ENCODE measurements at regions not wholly inside any gene's neighbourhood (a gene's known extent, or its start where the extent isn't known, plus 50 kb on each side); places are given as distances from the start of the nearest gene placed in this dataset.

GRCh38 chr15:69600556-69601085 lies 148.0 kb downstream of the RPLP1 start:
- no peak overlapping the region for H3K4me3 Mint-ChIP-seq
- DNase-seq (ENCODE audit: low spot score) = no peak

GRCh38 chr15:69601711-69602504 lies 149.3 kb downstream of the RPLP1 start:
- DNase-seq (ENCODE audit: low spot score) = no peak
- peaks cover 7% of the 10 kb centered on the region for H3K4me1 Mint-ChIP-seq (ENCODE audit: low read depth)
- no peaks in the 10 kb centered on the region for H3K36me3 Mint-ChIP-seq (ENCODE audit: low read depth)
- H3K27ac Mint-ChIP-seq = no peak overlapping the region
- H3K9me3 Mint-ChIP-seq = no peaks in the 10 kb centered on the region
- no peak overlapping the region for H3K4me3 Mint-ChIP-seq
- H3K27me3 Mint-ChIP-seq (ENCODE audit: low read depth) = peaks cover 20% of the 10 kb centered on the region

More at GRCh38 chr15:69600556-69601085, 148.0 kb downstream of the RPLP1 start:
- Mint-ChIP-seq H3K36me3 (ENCODE audit: low read depth) (no peaks in the 10 kb centered on the region), H3K27me3 (ENCODE audit: low read depth) (peaks cover 26% of the 10 kb centered on the region), H3K27ac (no peak overlapping the region), H3K4me1 (ENCODE audit: low read depth) (no peaks in the 10 kb centered on the region), H3K9me3 (no peaks in the 10 kb centered on the region)

GRCh38 chr15:69602921-69603320 lies 150.3 kb downstream of the RPLP1 start:
- Mint-ChIP-seq H3K4me1 (ENCODE audit: low read depth) (peaks cover 7% of the 10 kb centered on the region), H3K9me3 (no peaks in the 10 kb centered on the region), H3K27me3 (ENCODE audit: low read depth) (peaks cover 17% of the 10 kb centered on the region), H3K4me3 (no peak overlapping the region), H3K36me3 (ENCODE audit: low read depth) (no peaks in the 10 kb centered on the region), H3K27ac (no peak overlapping the region)
- no peak for DNase-seq (ENCODE audit: low spot score)

GRCh38 chr15:69603369-69604071 lies 150.9 kb downstream of the RPLP1 start:
- H3K36me3 Mint-ChIP-seq (ENCODE audit: low read depth) = no peaks in the 10 kb centered on the region
- peaks cover 13% of the 10 kb centered on the region for H3K27me3 Mint-ChIP-seq (ENCODE audit: low read depth)
- no peak overlapping the region for H3K4me3 Mint-ChIP-seq
- no peaks in the 10 kb centered on the region for H3K9me3 Mint-ChIP-seq
- peaks cover 7% of the 10 kb centered on the region for H3K4me1 Mint-ChIP-seq (ENCODE audit: low read depth)
- no peak overlapping the region for H3K27ac Mint-ChIP-seq
- no peak for DNase-seq (ENCODE audit: low spot score)

GRCh38 chr15:69604072-69604411 lies 151.4 kb downstream of the RPLP1 start:
- DNase-seq (ENCODE audit: low spot score) = no peak
- Mint-ChIP-seq H3K27ac (no peak overlapping the region), H3K4me1 (ENCODE audit: low read depth) (peaks cover 7% of the 10 kb centered on the region), H3K9me3 (no peaks in the 10 kb centered on the region), H3K36me3 (ENCODE audit: low read depth) (no peaks in the 10 kb centered on the region), H3K27me3 (ENCODE audit: low read depth) (peaks cover 8% of the 10 kb centered on the region), H3K4me3 (no peak overlapping the region)

- peaks cover 7% of the 10 kb centered on the region for H3K4me1 Mint-ChIP-seq (ENCODE audit: low read depth)
- H3K27ac Mint-ChIP-seq = no peak overlapping the region
- no peak for DNase-seq (ENCODE audit: low spot score)
- no peaks in the 10 kb centered on the region for H3K9me3 Mint-ChIP-seq
- H3K36me3 Mint-ChIP-seq (ENCODE audit: low read depth) = no peaks in the 10 kb centered on the region
- no peak overlapping the region for H3K4me3 Mint-ChIP-seq
- peaks cover 4% of the 10 kb centered on the region for H3K27me3 Mint-ChIP-seq (ENCODE audit: low read depth)
These were observed 153.5 kb downstream of the RPLP1 start for GRCh38 chr15:69606144-69606543.

- no peak for DNase-seq (ENCODE audit: low spot score)
These were observed 154.4 kb downstream of the RPLP1 start for GRCh38 chr15:69606921-69607500.

GRCh38 chr15:69608661-69609060 lies 156.0 kb downstream of the RPLP1 start:
- H3K27me3 Mint-ChIP-seq (ENCODE audit: low read depth) = no peaks in the 10 kb centered on the region
- no peak for DNase-seq (ENCODE audit: low spot score)
- peaks cover 7% of the 10 kb centered on the region for H3K4me1 Mint-ChIP-seq (ENCODE audit: low read depth)
- no peaks in the 10 kb centered on the region for H3K9me3 Mint-ChIP-seq
- no peak overlapping the region for H3K4me3 Mint-ChIP-seq
- no peaks in the 10 kb centered on the region for H3K36me3 Mint-ChIP-seq (ENCODE audit: low read depth)
- H3K27ac Mint-ChIP-seq = no peak overlapping the region

More at GRCh38 chr15:69606921-69607500, 154.4 kb downstream of the RPLP1 start:
- Mint-ChIP-seq H3K9me3 (no peaks in the 10 kb centered on the region), H3K27ac (no peak overlapping the region), H3K27me3 (ENCODE audit: low read depth) (peaks cover 4% of the 10 kb centered on the region), H3K4me3 (no peak overlapping the region), H3K4me1 (ENCODE audit: low read depth) (peaks cover 7% of the 10 kb centered on the region), H3K36me3 (ENCODE audit: low read depth) (no peaks in the 10 kb centered on the region)

GRCh38 chr15:69609176-69609575 lies 156.6 kb downstream of the RPLP1 start:
- Mint-ChIP-seq H3K27me3 (ENCODE audit: low read depth) (peaks cover 2% of the 10 kb centered on the region), H3K27ac (no peak overlapping the region), H3K4me1 (ENCODE audit: low read depth) (peaks cover 7% of the 10 kb centered on the region), H3K9me3 (no peaks in the 10 kb centered on the region), H3K36me3 (ENCODE audit: low read depth) (no peaks in the 10 kb centered on the region), H3K4me3 (no peak overlapping the region)
- DNase-seq (ENCODE audit: low spot score) = no peak

GRCh38 chr15:69609776-69610175 lies 157.2 kb downstream of the RPLP1 start:
- Mint-ChIP-seq H3K36me3 (ENCODE audit: low read depth) (no peaks in the 10 kb centered on the region), H3K27ac (no peak overlapping the region), H3K27me3 (ENCODE audit: low read depth) (peaks cover 6% of the 10 kb centered on the region), H3K9me3 (no peaks in the 10 kb centered on the region), H3K4me1 (ENCODE audit: low read depth) (peaks cover 7% of the 10 kb centered on the region), H3K4me3 (no peak overlapping the region)
- DNase-seq (ENCODE audit: low spot score) = no peak

GRCh38 chr15:69610277-69610676 lies 157.7 kb downstream of the RPLP1 start:
- H3K4me3 Mint-ChIP-seq = no peak overlapping the region
- H3K9me3 Mint-ChIP-seq = no peaks in the 10 kb centered on the region
- H3K36me3 Mint-ChIP-seq (ENCODE audit: low read depth) = no peaks in the 10 kb centered on the region
- H3K4me1 Mint-ChIP-seq (ENCODE audit: low read depth) = peaks cover 7% of the 10 kb centered on the region
- H3K27ac Mint-ChIP-seq = no peak overlapping the region
- peaks cover 6% of the 10 kb centered on the region for H3K27me3 Mint-ChIP-seq (ENCODE audit: low read depth)
- DNase-seq (ENCODE audit: low spot score) = no peak

GRCh38 chr15:69610858-69611257 lies 158.2 kb downstream of the RPLP1 start:
- Mint-ChIP-seq H3K4me3 (no peak overlapping the region), H3K4me1 (ENCODE audit: low read depth) (peaks cover 5% of the 10 kb centered on the region), H3K27me3 (ENCODE audit: low read depth) (peaks cover 6% of the 10 kb centered on the region), H3K36me3 (ENCODE audit: low read depth) (no peaks in the 10 kb centered on the region), H3K27ac (no peak overlapping the region), H3K9me3 (no peaks in the 10 kb centered on the region)
- DNase-seq (ENCODE audit: low spot score) = no peak

- H3K27me3 Mint-ChIP-seq (ENCODE audit: low read depth) = peaks cover 6% of the 10 kb centered on the region
- no peak overlapping the region for H3K4me3 Mint-ChIP-seq
- no peaks in the 10 kb centered on the region for H3K4me1 Mint-ChIP-seq (ENCODE audit: low read depth)
- no peak for DNase-seq (ENCODE audit: low spot score)
- H3K27ac Mint-ChIP-seq = no peak overlapping the region
- H3K9me3 Mint-ChIP-seq = no peaks in the 10 kb centered on the region
- no peaks in the 10 kb centered on the region for H3K36me3 Mint-ChIP-seq (ENCODE audit: low read depth)
These were observed 159.5 kb downstream of the RPLP1 start for GRCh38 chr15:69612112-69612511.

- peaks cover 8% of the 10 kb centered on the region for H3K27me3 Mint-ChIP-seq (ENCODE audit: low read depth)
- no peak overlapping the region for H3K4me3 Mint-ChIP-seq
- DNase-seq (ENCODE audit: low spot score) = no peak
- no peaks in the 10 kb centered on the region for H3K4me1 Mint-ChIP-seq (ENCODE audit: low read depth)
- H3K9me3 Mint-ChIP-seq = no peaks in the 10 kb centered on the region
- no peaks in the 10 kb centered on the region for H3K36me3 Mint-ChIP-seq (ENCODE audit: low read depth)
- no peak overlapping the region for H3K27ac Mint-ChIP-seq
These were observed 160.6 kb downstream of the RPLP1 start for GRCh38 chr15:69613182-69613581.
